ENCODE measurements at regions not wholly inside any gene's neighbourhood (a gene's known extent, or its start where the extent isn't known, plus 50 kb on each side); places are given as distances from the start of the nearest gene placed in this dataset.

GRCh38 chr15:92232317-92232716 is 161.4 kb upstream of the ST8SIA2 start:
- TF ChIP-seq, protein P1, sequence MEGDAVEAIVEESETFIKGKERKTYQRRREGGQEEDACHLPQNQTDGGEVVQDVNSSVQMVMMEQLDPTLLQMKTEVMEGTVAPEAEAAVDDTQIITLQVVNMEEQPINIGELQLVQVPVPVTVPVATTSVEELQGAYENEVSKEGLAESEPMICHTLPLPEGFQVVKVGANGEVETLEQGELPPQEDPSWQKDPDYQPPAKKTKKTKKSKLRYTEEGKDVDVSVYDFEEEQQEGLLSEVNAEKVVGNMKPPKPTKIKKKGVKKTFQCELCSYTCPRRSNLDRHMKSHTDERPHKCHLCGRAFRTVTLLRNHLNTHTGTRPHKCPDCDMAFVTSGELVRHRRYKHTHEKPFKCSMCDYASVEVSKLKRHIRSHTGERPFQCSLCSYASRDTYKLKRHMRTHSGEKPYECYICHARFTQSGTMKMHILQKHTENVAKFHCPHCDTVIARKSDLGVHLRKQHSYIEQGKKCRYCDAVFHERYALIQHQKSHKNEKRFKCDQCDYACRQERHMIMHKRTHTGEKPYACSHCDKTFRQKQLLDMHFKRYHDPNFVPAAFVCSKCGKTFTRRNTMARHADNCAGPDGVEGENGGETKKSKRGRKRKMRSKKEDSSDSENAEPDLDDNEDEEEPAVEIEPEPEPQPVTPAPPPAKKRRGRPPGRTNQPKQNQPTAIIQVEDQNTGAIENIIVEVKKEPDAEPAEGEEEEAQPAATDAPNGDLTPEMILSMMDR (IDR thresholded peaks at IDR 0.05; ENCODE audit: insufficient read depth, low read depth, low read length), result no peak
- no peak for TF ChIP-seq EZH2 (IDR thresholded peaks at IDR 0.05; ENCODE audit: insufficient read depth, low read length)
